22Rv1 (cell line): ENCODE measurements at regions not wholly inside any gene's neighbourhood (a gene's known extent, or its start where the extent isn't known, plus 50 kb on each side); places are given as distances from the start of the nearest gene placed in this dataset.

Source experiments
- H3K27ac ChIP-seq: fragments of 450-650 bp; 2 replicates; pipeline ENCODE4 v1.5.1; 2017
- CTCF ChIP-seq: fragments of 450-650 bp; IDR thresholded peaks from 2 replicates; pipeline ENCODE4 v1.5.1; 2017; ENCODE audit warnings: mild to moderate bottlenecking
- ZFX ChIP-seq: fragments of 450-650 bp; IDR thresholded peaks from 2 replicates; pipeline ENCODE4 v1.6.1; 2017; ENCODE audit warnings: antibody characterized with exemption, borderline replicate concordance

GRCh38 chr6:1127129-1127528 lies 184.8 kb upstream of the FOXQ1 start:
- TF ChIP-seq CTCF = no peak
- TF ChIP-seq ZFX = no peak

GRCh38 chr6:1126036-1126435 lies 185.9 kb upstream of the FOXQ1 start:
- TF ChIP-seq ZFX (no peak), CTCF (no peak)

More at GRCh38 chr6:1127129-1127528, 184.8 kb upstream of the FOXQ1 start:
- no peak overlapping the region for H3K27ac ChIP-seq

GRCh38 chr6:1125297-1125696 lies 186.6 kb upstream of the FOXQ1 start:
- no peak overlapping the region for H3K27ac ChIP-seq
- no peak for TF ChIP-seq ZFX
- TF ChIP-seq CTCF = no peak

More at GRCh38 chr6:1126036-1126435, 185.9 kb upstream of the FOXQ1 start:
- no peak overlapping the region for H3K27ac ChIP-seq

- no peak overlapping the region for H3K27ac ChIP-seq
- TF ChIP-seq CTCF = no peak
These were observed 187.0 kb upstream of the FOXQ1 start for GRCh38 chr6:1124885-1125284.

- TF ChIP-seq ZFX (no peak), CTCF (no peak)
- no peak overlapping the region for H3K27ac ChIP-seq
These were observed 188.2 kb upstream of the FOXQ1 start for GRCh38 chr6:1123386-1124375.

GRCh38 chr6:1122083-1122482 lies 189.8 kb upstream of the FOXQ1 start:
- TF ChIP-seq ZFX = no peak
- TF ChIP-seq CTCF = no peak
- H3K27ac ChIP-seq = no peak overlapping the region

GRCh38 chr6:1118287-1118647 lies 193.6 kb upstream of the FOXQ1 start:
- no peak for TF ChIP-seq CTCF
- TF ChIP-seq ZFX = no peak
- H3K27ac ChIP-seq = no peak overlapping the region
